DMS153 (cell line): ENCODE measurements at regions not wholly inside any gene's neighbourhood (a gene's known extent, or its start where the extent isn't known, plus 50 kb on each side); places are given as distances from the start of the nearest gene placed in this dataset.
A peak's percentile ranks its signal among the peaks of the same experiment; 100 is the strongest.
"Not testable (repeated sequence)": the region's sequence is repeated elsewhere in the genome, so short reads cannot be mapped to it uniquely, and the experiment has no call there.

Experiments used
- DNase-seq: peaks from one replicate; lab custom pipeline; 2025; lab: John Stamatoyannopoulos, UW

DNA sequence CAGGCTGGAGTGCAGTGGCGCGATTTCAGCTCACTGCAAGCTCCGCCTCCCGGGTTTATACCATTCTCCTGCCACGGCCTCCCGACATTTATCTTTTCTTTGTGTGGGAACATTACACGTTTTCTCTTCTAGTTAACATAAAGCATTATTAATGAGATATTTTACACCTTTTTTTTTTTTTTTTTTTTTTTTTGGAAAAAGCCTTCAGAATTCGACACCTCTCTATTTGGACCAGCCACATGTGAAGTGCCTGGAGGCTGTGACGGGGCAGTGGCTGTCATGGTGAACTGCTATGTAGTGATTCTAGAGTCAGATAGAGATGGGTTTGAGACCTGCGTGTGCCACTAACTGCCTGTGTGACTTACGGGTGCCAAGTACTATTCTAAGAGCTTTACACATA lies 64.3 kb downstream of the SMIM38 start:
- DNase-seq = peak; percentile 35

DNA sequence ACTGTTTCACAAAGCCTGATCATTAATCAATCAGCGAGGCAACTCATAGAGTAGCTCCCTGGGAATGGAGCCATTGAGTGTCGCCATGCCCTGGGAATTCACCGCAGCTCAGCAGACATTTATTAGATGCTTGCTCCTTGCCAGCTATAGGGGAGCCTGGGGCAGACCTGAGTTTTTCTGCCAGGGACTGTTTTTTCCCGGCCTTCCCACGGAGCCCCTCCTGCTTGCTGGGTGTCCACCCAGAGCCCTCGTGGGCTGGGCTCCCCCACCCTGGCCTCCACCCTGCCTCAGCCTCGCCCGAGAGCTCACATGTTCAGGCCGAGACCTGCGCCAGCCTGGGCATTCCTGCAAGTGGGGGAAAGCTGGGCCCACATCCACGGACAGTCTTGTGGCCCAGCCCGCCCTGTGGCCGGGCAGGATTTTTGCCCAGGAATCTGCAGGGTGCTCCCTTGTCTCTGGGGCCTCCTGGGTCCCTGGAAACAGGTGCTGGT lies 64.9 kb downstream of the SMIM38 start:
- no peak for DNase-seq

DNA sequence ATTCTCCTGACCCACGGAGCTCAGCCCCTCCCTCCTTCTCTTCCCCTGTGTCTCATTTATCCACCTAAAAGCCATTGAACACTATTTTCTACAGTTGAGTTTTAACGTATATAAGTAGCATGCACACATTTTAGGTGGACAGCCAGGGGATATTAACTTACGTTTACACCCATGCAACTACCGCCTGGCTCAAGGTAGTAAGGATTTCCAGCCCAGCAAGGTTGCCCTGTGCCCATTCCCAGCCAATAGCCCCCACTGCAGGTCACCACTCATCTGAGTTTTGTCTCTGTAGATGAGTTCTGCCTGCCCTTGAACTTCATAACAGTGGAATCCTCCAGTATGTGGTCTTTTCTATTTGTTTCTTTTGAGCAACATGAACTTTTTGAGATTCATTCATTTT lies 65.4 kb downstream of the SMIM38 start:
- no peak for DNase-seq

DNA sequence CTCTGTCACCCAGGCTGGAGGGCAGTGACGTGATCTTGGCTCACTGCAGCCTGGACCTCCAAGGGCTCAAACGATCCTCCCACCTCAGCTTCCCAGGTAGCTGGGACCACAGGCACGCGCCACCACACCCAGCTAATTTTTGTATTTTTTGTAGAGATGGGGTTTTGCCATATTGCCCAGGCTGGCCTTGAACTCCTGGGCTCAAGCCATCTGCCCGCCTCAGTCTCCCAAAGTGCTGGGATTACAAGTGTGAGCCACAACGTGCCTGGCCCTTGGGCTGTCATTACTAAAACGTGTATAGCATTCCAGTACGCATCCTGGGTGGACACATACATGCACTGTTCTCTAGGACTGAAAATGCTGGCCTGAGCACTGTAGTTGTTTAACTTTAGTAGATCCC lies 65.9 kb downstream of the SMIM38 start:
- not testable (repeated sequence) for DNase-seq

DNA sequence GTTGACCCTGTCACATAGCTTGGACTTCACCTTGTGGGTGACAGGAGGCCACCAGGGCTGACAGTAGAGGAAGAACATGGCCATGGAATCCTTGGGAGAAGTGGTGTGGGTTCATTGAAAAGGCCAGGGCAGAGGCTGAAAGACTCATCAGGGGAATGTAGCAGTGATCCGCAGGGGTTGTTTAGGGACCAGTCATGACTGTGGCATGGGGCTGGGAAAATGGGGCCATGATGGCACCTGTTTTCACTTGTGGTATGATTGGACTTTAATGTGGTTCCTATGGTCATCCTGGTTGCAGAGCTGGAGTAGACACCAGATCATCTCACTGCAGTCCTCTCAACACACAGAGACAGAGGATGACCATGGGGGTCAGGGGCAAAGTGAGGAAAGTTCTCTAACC lies 66.7 kb upstream of the MYEOV start:
- DNase-seq = no peak

DNA sequence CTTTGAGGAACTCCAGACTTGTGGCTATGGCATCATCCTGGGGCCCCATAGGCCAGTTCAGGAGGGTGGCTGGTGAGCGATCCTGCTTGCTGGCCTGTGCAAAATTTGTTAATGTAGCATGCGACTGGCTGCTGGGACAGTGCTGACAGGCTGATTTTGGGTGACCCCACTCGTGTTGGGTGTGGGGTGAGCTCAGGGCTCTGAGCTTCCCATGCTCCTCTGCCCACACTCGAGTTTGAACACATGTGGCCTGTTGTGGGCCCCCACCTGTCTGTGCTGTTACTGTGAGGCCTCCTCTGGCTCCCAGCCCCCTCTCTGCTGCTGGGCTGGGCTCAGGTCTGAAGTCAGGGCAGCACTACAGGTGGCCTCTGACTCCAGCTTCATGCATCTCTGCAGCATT lies 64.4 kb upstream of the MYEOV start:
- DNase-seq = no peak

DNA sequence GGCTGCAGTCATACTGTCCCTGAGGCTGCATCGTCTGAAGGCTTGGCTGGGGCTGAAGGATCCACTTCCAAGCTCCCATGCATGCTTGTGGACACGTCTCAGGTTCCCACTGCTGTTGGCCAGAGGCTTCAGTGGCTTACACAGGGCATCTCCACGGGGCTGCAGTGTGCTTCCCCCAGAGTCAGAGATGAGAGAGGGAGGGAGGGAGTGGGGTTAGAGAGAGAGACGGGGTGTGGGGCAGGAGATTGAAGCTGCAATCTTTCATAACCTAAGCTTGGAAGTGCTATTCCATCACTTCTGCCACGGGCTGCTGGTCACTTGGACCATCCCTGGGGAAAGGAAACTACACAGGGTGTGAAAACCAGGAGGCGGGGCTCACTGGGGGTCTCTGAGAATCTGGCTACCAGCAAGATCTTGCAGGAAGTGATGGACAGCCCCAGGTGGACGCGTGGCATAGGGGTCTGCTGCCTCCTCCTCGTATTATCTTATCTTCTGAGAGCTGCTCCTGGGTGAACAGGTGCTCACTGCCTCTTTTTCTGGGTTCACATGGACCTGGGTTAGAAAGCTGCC lies 63.0 kb upstream of the MYEOV start:
- no peak for DNase-seq

DNA sequence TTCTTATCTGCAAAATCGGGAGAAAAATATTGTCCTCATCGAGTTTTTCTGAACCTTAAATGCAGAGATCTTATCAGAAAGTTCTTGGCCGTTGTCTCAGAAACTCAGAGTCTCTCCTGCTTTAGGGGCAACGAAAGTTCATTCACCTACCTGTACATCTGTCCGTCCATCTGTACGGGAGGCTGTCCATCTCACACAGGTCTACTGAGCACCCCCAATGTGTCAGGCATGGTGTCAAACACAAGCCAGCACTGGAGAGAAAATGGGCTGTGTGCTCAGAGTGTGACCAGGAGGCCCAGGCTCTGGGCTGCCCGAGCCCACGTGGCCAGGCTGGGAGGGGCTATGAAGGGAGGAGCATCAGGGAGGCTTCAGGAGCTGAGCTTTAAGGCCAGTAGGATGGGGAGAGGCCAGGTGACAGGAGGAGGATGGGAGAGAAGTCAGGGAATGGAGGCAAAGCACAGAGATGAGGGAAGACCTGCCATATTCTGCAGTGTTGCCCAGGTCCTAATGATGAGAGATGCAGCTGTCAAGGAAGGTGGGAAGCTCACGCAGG lies 62.4 kb upstream of the MYEOV start:
- DNase-seq = no peak

DNA sequence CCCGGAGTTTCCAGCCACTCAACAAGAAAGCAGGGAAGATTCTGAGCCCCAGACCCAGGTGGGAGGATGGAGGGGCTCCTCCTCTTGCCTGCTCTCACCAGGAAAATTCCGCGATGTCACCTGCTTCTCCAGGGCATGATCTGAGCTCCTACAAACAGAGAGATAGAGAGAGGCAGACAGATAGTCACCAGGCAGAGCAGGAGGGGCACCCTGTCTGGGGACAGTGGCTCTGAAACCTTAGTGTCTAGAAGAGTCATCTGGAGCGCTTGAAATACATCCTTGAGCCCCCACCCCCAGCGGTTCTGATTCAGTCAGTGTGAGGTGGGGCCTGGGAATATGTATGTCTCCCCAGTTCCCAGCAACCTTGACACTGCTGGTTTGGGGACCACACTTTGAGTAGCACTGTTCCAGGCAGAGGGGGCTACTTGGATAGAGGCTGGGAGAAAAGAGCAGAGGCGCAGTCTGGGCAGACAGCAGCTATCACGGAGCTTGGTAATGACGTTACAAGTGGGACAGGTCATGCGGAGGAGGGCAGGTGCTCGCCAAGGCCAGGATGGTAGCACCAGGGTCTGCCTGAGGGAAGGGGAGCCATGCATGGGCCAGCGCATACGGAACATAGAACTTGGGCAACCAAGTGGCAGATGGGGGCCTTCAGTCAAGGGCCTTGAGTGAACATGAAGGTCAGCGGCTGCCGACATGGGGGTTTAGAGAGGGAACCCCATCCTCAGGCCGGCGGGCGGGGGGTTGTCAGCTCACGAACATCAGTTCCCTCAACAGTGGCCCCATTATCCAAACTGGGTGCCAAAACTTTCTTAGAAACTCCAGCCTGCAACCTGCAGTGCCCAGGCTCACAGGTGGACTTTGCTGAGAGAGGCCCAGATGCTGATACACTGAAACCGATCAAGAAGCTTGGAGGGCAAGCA lies 60.9 kb upstream of the MYEOV start:
- no peak for DNase-seq

DNA sequence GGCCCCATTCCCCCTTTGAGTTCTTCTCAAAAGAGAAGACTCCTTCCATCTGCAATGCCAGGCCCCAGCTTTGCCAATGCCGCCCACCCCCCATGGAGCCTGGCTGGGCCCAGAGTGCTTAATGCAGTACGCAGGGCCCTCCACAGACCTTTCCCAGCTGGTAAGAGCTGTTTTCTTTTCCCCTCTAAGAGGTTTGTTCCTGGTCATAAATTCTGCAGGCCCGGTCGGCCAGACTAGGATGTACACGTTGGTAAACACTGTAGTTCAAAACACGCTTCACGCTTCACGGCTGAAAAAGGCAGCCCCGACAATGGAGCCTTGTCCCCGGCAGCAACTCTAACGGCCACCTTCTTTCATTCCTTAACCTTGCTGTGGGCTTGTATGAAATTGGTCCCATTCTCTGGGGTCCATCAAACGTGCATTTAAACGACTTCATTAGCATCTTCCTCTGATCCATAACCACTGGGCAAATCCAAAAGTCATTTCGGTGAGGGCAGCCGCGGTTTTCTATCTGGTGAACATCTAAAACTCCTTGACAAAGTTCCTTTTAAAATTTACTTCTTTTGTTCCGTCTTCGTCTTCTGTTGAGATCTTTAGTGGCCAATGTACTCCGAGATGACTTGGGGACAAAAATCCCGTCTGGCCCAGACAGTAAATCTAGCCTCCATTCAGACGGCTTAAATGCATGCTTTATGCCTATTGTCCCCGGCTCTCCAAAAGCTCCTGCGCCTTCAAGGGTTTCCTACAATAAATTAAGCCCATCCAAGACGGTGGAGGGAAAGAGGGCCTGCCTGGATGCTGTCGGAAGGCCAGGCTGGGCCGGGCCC lies 60.0 kb upstream of the MYEOV start:
- peak; percentile 43 for DNase-seq

DNA sequence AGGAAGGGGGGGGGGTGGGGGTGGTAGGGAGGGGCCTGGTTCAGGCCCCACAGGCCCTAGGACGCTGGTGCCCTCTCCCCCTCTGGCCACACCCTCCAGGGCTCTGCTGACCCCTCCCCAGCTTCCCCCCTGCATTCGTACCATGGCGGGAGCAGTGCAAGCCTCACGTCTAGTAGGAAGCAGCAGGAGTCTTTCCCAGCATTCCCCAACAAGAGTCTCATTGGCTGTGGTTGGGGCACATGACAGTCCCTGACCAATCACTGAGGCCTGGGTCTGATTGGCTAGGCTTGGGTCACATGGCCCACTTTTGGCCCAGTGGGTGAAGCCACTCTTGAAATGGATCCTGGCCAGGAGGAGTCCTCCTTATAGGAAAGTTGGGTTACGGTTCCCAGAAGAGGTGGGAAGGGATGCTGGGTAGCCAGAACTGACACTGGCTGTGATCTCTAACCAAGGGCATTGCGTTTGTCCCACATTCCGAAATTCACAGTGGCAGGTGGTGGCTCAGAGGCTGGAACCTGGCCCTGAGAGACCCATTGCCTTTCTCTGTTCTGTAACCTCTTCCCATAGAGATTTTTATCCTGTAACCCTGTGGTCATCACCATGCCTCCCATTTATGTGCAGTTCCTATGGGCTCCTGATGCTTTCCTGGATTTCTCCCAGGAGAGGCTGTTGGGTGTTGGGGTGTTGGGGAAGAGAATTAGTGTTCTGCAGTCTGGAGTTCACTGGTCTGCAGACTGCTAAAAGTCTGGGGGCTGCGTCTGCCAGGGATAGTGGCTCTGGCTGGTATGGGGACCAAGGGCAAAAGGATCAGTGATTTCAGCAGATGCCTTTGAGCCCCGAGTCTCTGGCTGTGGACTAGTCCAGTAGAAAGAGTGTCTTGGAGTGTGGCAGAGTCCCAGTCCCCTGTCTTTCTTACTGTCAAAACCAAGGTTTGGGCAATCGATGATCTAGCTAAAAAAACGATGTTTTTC lies 58.9 kb upstream of the MYEOV start:
- DNase-seq = no peak

DNA sequence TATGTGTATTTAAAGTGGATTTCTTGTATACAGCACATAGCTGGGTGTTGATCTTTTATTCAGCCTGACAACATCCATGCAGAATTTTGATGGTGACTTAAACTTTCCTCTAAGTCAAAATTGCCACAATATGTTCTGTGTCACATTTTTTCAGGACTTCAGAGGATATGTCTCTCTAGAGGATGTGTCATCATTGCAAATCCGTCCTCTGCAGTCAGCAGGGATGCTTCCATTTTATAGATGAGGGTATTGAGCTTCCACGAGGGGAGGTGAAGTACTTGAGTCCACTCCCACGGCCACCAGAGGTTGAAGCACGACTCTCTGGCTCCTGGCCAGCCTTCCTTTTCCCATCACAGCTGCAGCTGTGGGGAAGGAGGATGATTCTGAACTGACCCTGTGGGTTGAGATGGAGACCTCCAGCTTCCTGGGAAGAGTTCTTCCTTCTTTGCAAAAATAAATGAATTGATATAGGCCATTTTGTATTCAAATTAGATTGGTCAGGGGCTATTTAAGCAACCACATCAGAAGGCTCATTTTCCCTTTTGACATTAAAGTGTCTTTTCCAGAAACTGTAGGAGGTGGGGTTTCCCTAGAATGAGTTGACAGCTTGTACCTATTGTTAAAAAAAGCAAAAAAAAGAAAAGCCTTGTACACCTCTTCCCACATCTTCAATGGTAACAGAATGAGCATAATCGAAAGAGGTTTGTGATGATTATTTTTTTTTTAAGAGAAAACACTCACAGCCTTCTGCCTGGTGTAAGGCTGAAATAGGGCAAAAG lies 55.2 kb upstream of the MYEOV start:
- DNase-seq = no peak

DNA sequence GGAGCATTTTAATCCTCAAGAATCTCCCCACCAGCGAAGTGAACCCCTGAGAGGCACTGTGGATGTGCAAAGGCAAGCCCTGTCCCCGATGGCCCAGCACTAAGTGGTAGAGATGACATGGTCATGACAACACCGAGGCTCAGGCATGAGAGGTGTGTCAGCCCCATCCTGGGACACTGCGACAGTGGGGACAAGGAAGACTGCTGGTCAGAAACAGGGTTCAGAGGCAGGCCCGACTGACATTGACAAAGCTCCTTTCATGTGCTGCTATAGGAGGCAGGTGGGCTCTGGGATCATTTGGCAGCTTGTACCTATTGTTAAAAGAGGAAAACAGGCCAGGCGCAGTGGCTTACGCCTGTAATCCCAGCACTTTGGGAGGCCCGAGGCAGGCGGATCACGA lies 54.3 kb upstream of the MYEOV start:
- DNase-seq = no peak

DNA sequence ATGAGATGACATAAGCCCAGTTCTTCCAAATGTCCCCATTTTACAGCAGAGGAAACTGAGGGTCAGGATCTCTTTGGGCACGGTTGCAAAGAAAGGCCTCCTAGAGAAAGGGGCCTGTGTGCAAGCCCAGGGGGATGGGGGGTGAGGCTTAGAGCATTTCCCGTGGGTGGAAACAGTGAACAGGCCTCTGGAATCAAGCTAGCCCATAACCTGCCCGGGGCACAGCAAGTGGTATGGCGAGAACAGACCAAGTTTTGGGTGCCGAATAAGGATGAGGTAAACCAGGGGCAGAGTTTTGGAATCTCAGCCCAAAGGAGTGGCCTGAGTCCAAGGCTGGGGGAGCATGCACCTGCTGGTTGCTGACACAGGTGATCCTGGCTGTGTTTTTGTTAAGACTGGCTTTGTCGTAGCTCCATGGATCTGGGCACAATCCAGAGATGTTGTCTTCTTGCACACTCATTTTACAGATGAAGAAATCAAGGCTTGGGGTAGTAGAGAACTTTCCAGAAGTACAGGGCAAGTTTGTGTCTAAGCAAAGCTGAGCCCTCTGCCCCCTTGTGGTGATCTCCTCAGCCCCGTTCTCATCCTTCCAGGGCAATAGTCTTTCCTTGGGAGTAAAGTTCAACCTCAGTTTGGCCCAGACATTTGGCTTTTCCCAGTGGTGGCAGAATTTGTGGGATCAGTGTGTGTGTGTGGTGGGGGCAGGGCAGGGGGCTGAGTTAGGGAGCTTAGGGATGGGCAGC lies 53.5 kb upstream of the MYEOV start:
- DNase-seq = no peak

DNA sequence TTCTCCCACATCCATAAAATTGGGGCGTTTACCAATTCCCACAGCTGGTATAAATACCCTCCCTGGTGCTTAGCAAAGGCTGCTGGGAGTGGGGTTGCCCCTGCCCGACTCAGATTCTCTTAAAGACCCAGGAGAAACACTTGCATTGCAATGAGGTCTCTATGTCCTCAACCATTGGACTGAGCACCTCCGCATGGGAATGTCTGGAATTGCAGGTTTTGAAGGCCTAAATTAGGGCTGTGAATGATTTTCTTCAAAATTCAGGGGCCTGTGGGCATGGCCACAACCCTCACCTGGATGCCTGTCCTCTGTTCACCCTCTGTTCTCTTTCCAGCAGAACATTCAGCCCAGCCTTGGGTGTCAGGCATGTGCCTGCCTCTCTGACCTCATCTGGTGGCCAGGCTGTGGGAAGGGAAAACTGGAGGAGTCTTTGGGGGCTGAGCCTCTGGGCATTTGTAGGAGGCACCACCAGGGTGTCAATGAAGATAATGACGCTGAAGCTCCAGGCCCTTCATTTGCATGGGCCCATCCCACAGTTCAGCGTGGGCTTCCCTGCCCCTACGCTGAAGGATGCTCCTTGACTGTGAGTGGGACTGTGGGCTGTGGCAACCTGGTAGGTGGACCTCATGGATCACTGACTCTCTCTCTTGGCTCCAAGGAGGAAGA lies 52.7 kb upstream of the MYEOV start:
- no peak for DNase-seq

DNA sequence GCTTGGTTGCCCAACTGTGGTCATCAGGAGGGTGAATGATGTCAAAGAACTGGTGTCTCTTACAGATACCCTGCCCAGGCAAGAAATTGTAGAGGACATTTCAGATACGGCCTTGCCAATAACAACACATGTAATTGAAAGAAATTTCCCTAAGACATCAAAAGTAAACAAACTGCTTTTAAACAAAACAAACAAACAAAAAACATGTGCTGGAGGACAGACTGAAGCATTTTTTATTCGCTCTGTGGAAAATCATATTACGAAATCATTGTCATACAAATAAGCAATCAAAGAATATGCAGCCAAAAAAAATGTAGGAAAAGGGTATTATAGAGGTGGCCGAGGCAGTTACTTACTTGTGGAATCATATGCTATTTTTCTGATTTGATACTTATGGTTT lies 52.1 kb upstream of the MYEOV start:
- DNase-seq = no peak

DNA sequence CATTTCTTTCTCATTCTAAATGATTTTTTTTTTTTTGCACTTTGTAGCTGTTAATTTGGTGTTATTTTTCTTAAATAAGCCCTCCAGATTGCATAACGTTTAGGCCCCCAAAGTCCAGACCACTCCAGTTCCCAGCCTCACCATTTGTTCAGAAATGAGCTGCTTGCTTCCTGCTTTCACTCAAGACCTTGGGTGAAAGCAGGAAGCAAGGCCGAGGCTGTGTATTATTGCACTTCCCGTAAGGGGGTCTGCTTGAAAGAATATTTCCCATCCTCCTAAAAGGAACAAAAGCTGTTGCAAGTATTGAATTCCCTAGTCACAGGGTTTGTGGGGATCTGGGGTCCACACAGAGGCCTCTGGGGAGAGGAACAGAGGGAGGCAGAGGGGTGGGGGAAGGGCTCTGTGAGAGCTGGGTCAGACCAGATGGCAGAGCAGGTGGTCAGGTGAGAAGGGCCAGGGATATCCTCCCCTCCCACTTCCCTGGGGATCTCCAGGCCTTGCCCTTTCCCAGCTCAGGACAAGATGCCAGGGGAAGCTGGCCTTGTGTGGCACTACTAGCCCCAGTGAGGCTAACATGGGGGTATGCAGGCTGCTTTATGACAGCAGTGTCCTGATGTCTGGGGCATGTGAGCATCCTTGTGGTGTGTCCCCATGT lies 51.6 kb upstream of the MYEOV start:
- DNase-seq = no peak

DNA sequence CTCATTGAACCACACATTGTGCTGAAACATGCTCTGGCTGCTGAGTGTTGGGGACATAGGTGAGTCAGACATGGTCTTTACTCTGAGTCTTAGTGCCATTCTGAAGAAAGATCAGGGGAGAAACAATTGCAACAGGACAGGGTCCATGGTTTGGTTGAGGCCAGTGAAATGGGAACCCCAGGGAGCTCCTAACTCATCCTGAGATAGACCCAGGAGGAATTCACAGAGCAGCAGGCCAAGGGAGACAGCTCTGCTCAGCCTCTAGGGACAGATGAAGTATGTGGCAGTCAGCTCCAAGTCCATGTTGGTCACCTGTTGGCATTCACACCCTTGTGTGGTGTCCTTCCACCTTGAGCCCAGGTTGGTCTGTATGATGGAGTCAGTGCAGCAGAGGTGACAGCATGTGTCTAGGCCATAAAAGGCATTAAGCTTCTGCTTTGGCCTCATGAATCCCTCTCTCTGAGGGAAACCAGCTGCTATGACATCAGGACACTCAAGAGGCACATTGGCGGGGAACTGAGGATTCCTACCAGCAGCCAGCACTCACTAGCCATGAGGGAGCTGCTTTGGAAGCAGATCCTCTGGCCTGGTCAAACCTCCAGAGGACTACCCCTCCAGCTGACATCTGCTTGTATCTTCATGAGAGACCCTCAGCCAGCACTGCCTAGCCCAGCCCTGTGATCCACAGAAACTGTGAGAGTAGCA lies 50.3 kb upstream of the MYEOV start:
- no peak for DNase-seq
